Stimulated activated CD8-positive, alpha-beta memory T cell treated with anti-CD3 and anti-CD28 coated beads, Interleukin-4, amount 100 ng/mL, for 1 hour (primary cell): ENCODE measurements at regions not wholly inside any gene's neighbourhood (a gene's known extent, or its start where the extent isn't known, plus 50 kb on each side); places are given as distances from the start of the nearest gene placed in this dataset.

Source experiments
- DNase-seq, 2 donors: peaks; one replicate each; pipeline ENCODE4 v3.0.0-alpha.2; 2020; ENCODE audit warnings: low read depth in 2 of 2, low spot score in 1 of 2

DNA sequence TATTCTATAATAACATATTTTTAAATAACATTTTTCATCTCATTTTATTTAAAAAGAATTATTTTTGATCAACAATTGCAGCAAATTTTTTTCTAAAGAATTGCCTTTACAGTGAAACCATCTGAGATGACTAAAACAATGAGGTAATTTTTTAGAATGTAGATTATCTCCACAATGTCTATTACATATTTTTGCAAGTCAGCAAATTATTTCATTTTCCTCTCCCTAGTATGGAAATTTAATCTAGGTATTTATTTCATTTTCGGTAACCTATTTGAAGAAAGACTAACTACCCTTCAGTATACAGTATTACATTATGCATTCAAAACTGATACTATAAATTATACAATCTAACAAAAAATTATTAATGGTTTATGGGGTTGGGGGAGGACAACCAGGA is 213.2 kb upstream of the SP4 start:
- DNase-seq, result no peak

DNA sequence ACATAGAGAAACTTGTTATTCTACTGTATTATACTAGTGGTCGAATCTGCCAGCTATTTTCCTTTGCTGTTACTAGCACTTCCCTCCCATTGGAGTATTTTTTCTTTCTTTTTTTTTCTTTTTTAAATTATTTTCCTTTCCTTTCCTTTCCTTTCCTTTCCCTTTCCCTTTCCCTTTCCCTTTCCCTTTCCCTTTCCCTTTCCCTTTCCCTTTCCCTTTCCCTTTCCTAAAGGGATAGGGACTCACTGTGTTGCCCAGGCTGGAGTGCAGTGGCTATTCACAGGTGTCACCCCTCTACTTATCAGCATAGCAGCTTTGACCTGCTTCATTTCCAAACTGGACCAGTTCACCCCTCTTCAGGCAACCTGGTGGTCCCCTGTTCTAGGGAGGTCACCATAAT is 212.6 kb upstream of the SP4 start:
- no peak for DNase-seq

DNA sequence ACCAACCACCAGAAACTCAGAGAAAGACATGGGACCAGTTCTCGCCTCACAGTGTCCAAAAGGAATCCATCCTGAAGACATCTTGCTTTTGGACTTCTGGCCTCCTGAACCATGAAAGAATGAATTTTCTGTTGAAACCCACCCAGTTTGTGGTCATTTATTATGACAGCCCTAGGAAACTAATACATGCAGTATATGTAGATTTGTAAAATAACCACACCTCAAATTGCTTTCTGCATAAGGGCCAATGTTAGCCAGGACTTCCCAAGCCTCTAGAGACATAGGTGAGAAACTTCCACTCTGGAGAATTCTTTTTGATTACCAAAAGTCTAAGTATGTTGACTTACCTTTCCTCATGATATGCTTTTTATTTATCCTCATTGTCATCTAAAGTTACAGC is 210.5 kb upstream of the SP4 start:
- no peak for DNase-seq

DNA sequence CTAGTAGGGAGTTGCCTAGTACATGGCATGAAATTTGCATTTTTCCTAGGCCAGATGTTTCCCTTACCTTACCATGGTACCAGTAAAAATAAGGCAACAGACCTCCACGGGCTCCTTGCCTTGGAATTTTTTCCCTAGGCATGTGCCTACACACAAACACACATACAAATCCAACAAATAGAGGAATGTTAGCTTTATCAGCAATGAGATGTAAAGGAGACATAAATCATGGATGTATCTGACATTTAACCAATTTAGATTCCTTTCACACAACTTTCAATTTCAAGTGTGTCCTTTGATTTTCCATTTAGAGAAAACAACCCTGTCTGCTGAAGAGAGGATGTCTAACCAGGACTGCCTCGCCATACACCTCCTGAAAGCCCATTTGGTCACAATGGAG is 209.7 kb upstream of the SP4 start:
- DNase-seq, result no peak

DNA sequence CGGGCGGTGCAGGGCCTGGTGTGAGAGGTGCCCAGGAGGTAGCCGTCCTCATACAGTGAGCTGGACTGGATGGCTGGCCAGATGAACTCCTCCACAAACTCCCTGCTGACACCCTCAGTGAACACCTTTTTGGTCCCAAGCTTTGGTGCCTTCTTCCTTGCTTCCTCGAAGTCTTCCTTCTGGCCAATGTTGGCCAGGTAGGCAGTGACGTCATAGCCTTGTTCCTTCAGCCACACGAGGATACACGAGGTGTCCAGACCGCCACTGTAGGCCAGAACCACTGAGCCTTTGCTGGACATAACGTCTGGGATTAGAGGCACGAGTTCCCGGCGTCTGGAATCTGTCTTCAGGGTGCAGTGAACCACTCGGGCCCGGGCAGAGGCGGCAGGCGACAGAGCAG is 206.8 kb upstream of the SP4 start:
- no peak for DNase-seq

DNA sequence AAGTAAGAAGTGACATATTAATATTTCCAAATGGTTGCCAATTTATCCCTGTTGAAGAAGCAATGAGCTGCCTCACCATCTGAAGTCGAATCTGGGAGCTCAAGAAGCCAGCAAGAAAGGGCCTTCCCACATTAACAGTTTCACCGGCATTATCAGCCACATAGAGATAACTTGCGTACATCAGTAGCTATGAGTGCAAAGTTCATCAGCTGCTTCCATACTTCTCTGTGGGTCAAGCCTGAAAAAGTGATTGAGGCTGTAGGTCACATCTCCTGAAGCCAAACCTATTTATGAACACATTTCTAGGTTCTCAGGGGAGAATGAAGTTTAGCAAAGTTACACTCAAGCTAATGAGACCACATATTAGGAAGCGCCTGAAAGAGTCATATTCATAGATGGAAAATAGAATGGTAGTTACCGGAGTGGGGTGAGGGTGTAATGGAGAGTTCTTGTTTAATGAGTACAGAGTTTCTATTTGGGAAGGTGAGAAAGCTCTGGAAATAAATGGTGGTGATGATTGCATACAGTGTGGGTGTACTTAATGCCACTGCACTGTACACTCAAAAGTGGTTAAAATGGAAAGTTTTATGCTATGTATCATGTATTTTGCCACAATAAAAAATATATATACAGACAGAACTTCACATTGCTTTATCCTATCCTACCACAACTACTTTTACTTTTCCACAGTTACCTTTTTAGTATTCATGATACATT is 189.3 kb upstream of the SP4 start:
- DNase-seq, result no peak

DNA sequence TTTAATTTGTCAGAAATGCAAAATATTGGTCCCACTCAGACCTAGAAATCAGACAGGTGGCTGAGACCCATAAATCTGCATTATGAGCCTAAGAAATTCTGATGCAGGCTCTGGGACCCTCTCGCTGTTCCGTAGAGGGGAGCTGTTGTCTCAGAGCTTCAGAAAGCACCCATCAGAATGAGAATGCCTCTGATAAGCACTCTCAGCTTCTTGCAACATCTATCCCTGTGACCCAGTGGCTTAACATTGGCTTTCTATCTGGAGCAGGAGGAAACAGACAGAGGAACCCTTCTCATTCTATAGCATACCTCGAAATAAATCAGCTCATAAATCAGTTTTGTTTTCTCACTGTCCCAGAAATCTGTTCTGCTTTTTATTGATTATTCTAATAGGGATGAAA is 184.6 kb upstream of the SP4 start:
- DNase-seq, result no peak

DNA sequence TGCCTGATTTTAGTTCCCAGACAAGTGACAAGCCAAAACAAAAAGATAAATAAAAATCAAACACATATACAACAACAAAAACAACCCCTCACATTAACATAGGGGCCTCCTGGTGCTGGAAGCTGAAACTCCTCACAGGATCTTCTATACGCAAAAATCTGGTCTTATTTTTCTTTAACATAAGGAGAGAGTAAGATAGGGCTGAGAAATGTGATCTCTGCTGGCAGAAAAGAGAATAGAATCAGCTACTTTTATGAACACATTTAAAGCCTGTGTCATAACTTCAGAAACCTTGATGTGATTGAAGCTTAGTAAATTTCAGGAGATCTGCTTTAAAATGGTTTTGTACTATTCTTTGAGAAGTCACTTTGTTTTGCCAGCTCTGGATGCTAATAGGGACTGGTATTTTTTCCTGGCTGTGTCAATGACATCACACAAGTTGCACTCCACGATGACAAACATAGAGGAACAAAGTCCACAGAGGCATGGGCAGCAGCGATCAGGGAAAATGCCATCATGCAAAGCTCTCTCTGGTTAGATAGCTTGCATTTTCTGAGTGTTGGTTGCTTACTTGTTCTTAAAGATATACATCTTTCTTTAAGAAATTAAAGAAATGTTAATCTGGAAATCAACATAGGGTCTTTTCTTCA is 176.6 kb upstream of the SP4 start:
- no peak for DNase-seq

DNA sequence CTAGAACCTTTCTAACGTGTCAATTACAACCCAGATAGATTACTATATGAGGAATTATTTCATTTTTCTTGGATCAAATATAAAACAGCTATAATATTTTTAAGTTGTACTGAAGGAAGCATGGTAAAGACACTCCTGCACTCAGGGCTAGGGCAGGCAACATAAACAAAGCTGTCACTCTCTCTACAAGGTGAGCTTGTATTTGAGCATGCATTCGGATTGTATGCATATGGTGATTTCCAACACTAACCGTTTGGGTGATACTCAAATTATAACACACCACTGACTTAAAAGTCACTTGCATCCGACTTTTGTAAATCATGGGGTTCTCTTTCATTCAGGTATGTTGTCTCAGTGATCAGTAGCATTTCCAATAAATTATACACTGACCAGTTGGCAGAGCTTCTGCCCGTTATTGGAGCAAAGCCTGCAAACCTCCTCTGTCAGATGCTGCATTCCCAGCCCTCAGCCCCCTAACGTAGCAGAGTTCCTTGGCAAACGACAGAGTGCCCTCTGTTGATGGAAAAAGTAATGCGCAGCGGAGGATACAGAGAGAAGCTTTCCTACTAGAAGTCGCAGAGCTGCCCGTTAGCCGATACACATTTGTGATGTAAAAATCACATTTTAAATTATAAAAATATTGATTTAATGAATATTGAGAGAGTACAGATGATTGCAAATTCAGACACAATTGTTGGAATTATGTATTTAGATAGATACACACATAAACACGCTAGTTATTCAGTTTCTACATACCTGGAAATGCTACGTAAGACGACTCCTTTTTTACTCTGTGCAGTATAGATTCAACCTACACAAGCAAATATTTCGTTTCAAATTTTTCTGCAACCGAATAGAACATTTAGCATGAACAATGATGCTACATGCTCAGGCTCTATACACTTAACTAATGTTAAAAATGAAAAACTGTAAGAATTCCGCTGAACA is 173.9 kb upstream of the SP4 start:
- DNase-seq, result peak in 1 of 2 donors; percentile 9

DNA sequence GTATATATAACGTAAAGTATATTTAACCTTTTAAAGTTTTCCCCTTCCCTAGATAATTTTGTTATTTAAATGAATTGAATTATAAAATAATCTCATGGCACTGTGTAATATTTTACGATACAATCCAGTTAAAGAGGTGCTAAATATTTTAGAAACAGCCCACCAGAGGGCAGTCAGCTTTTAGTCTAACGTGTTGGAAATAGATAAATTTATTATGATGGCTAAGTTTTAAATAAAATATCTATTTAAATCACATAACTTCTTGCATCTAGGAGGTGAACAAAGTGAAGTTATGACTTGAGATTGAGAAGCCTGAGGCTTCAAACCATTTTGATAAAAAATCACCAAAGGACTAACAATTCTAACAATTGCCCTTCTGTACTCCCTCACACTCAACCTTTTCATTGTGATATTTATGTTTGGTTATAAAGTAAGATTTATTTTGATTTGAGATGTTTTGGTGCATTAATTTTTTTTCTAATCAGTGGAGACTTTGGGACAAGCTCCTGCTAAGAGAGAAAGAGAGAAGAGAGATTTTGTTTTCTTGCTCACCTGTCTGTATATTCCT is 171.5 kb upstream of the SP4 start:
- DNase-seq, result no peak

DNA sequence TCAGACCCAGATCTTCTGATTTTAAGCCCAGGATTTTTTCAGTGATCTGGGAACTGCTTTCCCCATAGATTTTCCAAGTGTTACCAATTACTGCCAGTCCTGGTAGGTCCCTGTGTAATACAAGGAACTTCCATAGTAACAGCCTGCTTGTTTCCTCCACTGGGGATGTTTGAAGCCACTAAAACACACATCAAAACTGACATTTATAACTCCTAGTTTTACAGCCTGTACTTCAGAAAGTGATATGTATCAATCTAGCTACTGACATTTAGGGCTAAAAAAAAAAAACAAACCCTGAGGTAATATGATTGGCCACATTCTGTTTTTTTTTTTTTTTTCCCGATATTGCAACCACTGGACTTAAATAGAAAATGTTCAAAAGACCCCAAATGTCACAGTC is 166.9 kb upstream of the SP4 start:
- no peak for DNase-seq

DNA sequence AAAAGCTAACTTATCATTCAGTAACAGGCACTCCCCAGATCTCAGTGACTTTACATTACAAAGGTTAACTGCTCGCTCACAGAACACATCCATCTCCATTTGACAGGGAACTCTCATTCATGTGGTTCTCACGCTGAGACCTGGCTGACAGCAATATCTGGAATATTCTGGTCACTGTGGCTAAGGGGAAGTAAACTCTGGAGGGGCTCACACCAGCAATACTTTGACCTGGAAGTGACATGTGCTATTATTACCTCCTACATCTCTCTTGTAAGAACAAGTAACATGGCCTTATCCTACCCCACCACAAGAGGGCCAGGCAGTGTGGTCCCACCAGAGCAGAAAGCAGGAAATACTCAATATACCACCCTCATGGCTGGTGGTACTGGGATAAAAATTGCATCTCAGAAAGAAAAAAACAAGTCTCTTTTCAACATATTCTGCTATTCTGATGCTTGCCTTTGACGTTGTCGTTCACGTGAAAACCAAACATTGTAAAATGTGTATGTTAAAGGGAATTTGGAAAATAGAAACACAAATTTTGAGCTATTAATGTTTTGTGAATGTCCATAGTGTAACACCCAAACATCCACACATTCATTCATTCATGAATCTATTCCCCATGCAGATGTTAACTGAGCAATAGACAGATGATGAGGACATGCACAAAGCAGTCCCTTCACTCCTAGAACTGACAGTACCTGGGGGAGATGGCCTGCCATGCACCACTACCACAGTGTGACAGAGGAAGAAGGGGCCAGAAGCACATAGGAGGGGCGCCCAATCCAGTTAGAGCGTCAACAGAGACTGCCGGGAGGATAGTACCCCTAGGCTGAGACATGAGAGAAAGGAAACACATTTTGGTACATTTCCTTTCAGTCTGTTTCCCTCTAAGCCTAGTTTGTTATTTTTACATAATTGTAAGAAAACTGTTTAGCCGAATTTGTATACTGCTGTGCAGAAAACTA is 166.0 kb upstream of the SP4 start:
- peak in 1 of 2 donors; percentile 18 for DNase-seq

DNA sequence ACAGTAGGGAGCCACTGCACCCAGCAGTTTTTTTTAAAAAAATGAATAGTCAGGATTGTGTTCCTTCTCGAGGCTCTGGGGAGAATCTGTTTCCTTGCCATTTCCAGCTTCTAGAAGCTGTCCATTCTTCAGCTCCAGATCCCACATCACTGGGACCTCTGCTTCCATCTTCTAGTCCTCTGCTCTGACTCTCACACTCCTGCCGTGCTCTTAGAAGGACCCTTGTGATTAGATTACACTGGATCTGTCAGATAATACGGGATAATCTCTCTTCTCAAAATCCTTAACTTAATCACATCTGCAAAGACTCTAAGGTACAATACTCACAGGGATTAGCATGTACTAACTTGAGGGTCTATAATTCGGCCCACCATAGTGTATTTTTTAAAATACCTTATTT is 158.9 kb upstream of the SP4 start:
- DNase-seq, result no peak

DNA sequence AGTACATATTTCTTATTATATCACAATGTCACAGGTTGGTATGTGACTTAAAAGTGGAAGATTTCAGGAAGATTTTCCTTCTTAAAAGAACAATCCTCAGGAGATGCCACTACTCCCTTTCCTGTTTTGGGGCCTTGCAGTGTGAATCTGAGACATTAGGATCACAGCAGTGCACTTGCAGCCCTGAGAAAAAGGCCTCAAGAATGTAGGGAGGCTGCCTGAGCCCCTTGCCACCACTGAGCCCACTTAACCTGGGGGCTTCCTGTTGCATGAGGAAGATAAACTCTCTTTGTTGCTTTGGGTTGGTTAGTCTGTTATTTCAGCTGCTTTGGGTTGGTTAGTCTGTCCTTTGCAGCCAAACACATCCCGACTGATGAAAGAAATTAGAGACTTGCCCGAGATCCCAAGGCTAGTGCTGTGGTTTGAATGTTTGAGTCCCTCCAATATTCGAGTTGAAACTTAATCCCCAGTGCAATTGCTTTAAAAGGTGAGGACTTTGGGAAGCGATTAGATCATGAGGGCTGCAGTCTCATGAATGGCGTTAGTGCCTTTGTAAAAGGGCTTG is 151.3 kb upstream of the SP4 start:
- no peak for DNase-seq

DNA sequence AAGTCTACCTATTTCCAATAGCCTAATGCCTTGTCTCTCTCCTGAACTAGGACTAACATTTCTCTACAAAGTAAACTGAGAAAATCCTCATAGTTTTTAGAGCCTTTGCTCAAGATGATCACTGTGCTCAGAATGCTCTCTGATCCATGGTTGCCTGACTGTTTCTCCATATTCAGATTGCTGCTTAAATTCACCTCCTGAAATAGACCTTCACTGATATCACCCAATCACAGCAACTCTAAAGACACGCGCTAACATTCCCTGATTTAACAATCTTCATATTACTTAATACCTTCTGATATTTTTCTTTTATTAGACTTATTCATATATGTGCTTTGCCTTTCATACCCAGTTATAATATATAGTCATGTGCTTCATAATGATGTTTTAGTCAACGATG is 148.9 kb upstream of the SP4 start:
- DNase-seq, result no peak

DNA sequence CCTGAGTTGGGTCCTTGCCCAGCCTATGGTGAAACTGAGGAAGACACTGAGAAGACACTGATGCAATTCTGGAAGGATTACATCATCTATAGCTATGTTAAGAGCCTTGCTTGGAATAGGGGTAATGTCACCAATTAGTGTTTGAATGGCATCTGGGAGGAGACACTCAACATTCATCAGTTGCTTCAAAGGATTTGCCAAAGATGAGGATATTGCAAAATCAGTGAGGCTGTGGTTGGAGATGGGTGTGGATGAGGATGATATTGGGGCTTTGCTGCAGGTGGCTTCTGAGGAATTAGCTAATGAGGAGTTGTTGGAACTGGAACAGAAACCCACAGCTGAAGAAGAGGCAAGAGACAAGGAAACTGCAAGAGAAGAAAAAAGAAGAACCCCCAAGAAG is 146.7 kb upstream of the SP4 start:
- no peak for DNase-seq

DNA sequence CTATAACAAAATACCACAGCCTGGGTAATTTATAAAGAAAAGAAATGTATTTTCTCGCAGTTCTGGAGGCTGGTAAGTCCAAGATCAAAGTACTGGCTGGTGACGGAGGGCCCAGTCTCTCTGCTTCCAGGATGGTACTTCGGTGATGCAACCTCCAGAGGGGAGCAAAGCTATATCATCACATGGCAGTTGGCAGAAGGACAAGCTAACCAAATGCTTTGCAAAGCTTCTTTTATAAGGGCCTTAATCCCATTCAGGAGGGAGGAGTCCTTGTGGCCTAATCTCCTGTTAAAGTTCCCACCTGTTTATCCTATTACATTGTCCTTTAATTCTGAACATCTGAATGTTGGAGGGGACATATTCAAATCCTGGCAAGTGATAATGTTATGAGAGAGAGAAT is 134.1 kb upstream of the SP4 start:
- DNase-seq, result no peak

DNA sequence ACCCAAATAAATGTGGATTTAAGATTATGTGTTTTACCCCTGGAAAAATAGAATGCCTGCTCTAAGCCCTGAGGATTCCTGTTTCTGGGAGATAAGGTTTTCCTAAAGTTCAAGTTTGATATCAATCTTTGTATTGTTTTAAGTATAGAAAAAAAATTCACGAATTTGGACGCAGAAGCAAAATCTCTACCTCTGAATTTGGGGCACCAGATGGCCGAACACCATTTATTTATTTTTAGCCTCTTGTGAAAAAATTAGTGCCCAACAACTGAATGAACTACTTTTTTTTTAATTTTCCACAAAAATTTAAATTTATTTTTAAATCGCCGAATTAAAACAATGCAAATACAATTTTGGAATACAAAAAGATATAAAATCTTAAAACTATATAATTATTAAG is 128.1 kb upstream of the SP4 start:
- no peak for DNase-seq

DNA sequence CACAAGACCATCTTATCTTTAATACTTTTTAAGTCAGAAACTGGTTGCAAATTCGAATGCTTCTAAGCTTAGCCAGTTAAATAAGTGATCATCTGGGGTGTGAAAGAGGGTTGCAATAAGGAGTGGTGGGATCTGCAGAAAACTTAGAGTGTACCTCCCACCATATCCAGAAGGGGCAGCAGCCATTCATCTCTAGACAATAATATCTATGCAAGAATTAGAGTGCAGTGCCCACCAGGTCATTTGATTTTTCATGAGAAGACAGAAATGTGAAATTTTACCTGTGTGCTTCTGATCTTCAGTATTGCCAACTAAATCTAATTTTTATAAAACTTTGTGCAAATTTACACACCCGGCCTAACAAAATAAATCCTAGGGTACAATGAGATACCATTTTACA is 127.2 kb upstream of the SP4 start:
- no peak for DNase-seq

DNA sequence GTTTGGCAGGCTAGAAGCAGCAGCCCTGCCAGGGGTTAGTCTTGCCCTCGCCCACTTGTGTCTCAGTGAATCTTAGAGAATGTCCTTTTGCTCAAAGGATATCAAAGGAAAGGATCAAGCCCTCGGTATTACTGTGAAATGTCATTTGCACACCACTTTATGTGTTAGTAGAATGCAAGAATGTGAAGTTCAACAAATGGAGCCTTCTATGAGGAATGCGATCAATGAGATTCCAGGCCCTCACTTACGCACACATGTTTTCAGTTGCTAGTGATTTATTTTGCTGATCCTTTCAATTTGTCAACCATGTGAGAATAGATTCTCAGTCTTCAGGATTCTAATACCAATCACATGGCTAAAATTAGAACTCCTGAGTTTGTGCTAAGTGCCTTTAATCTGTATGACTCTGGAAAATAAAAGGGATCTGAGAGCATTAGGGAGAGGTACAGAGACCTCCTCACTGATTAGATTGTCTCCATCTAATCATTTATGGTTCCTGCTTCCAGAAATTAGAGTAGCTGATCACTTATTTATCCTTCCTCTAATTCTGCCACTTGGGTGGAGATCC is 123.0 kb upstream of the SP4 start:
- DNase-seq, result no peak
